ENCODE measurements at regions not wholly inside any gene's neighbourhood (a gene's known extent, or its start where the extent isn't known, plus 50 kb on each side); places are given as distances from the start of the nearest gene placed in this dataset.

- TF ChIP-seq CTCF (IDR thresholded peaks at IDR 0.05), result no peak
- H3K27ac Mint-ChIP-seq, result no peak overlapping the region
- H3K4me1 Mint-ChIP-seq, result no peaks in the 10 kb centered on the region
- DNase-seq (no peak), ATAC-seq (ENCODE audit: low read depth) (no peak)
- intact Hi-C loops (cut with micrococcal nuclease), result no loop called here
- ChIA-PET POLR2A (no interaction called here), CTCF (no interaction called here)
- no peak overlapping the region for H3K4me3 Mint-ChIP-seq
- no peaks in the 10 kb centered on the region for H3K27me3 Mint-ChIP-seq
- H3K9me3 Mint-ChIP-seq, result no peaks in the 10 kb centered on the region
- H3K36me3 Mint-ChIP-seq (ENCODE audit: low read depth), result no peaks in the 10 kb centered on the region
Measured at GRCh38 chr6:145076115-145076841, 659.0 kb downstream of the EPM2A start.

- H3K27ac Mint-ChIP-seq, result no peak overlapping the region
Measured at GRCh38 chr6:145077382-145077781, 657.9 kb downstream of the EPM2A start.

GRCh38 chr6:145080651-145081050, 654.7 kb downstream of the EPM2A start:
- ChIA-PET POLR2A (no interaction called here), CTCF (no interaction called here)
- intact Hi-C loops (cut with micrococcal nuclease), result no loop called here
- ATAC-seq (ENCODE audit: low read depth), result no peak
- Mint-ChIP-seq H3K4me1 (no peaks in the 10 kb centered on the region), H3K27me3 (no peaks in the 10 kb centered on the region), H3K36me3 (ENCODE audit: low read depth) (no peaks in the 10 kb centered on the region), H3K9me3 (no peaks in the 10 kb centered on the region), H3K4me3 (no peak overlapping the region), H3K27ac (no peak overlapping the region)
- no peak for DNase-seq
- TF ChIP-seq CTCF (IDR thresholded peaks at IDR 0.05), result no peak

More at GRCh38 chr6:145077382-145077781, 657.9 kb downstream of the EPM2A start:
- ChIA-PET POLR2A (no interaction called here), CTCF (no interaction called here)
- intact Hi-C loops (cut with micrococcal nuclease), result no loop called here
- no peaks in the 10 kb centered on the region for H3K36me3 Mint-ChIP-seq (ENCODE audit: low read depth)
- ATAC-seq (ENCODE audit: low read depth), result no peak
- no peak for TF ChIP-seq CTCF (IDR thresholded peaks at IDR 0.05)
- DNase-seq, result no peak
- no peaks in the 10 kb centered on the region for H3K27me3 Mint-ChIP-seq
- no peak overlapping the region for H3K4me3 Mint-ChIP-seq
- no peaks in the 10 kb centered on the region for H3K9me3 Mint-ChIP-seq
- no peaks in the 10 kb centered on the region for H3K4me1 Mint-ChIP-seq

- H3K4me1 Mint-ChIP-seq, result no peaks in the 10 kb centered on the region
- POLR2A ChIA-PET, result no interaction called here
- no peaks in the 10 kb centered on the region for H3K36me3 Mint-ChIP-seq (ENCODE audit: low read depth)
- ATAC-seq (ENCODE audit: low read depth) (no peak), DNase-seq (no peak)
- intact Hi-C loops (cut with micrococcal nuclease), result no loop called here
- CTCF ChIA-PET, result no interaction called here
- no peak for TF ChIP-seq CTCF (IDR thresholded peaks at IDR 0.05)
- no peaks in the 10 kb centered on the region for H3K27me3 Mint-ChIP-seq
- no peak overlapping the region for H3K27ac Mint-ChIP-seq
- no peaks in the 10 kb centered on the region for H3K9me3 Mint-ChIP-seq
- H3K4me3 Mint-ChIP-seq, result no peak overlapping the region
Measured at GRCh38 chr6:145081677-145082076, 653.6 kb downstream of the EPM2A start.

GRCh38 chr6:145082359-145082758, 653.0 kb downstream of the EPM2A start:
- no peak for ATAC-seq (ENCODE audit: low read depth)
- no peaks in the 10 kb centered on the region for H3K36me3 Mint-ChIP-seq (ENCODE audit: low read depth)
- ChIA-PET POLR2A (no interaction called here), CTCF (no interaction called here)
- H3K27me3 Mint-ChIP-seq, result no peaks in the 10 kb centered on the region
- H3K27ac Mint-ChIP-seq, result no peak overlapping the region
- DNase-seq, result no peak
- no peaks in the 10 kb centered on the region for H3K9me3 Mint-ChIP-seq
- no peak for TF ChIP-seq CTCF (IDR thresholded peaks at IDR 0.05)
- H3K4me1 Mint-ChIP-seq, result no peaks in the 10 kb centered on the region
- intact Hi-C loops (cut with micrococcal nuclease), result no loop called here
- H3K4me3 Mint-ChIP-seq, result no peak overlapping the region
